ENCODE measurements at regions not wholly inside any gene's neighbourhood (a gene's known extent, or its start where the extent isn't known, plus 50 kb on each side); places are given as distances from the start of the nearest gene placed in this dataset.

GRCh38 chr10:93250010-93250409, 176.3 kb downstream of the CYP26A1 start:
- TF ChIP-seq CTCF (conservative IDR thresholded peaks at IDR 0.05 in 1 of 2, IDR thresholded peaks at IDR 0.05 in 1 of 2; ENCODE audit: low read depth in 1 of 2, low read length in 2 of 2), result no peak
- no peak for TF ChIP-seq EZH2 (IDR thresholded peaks at IDR 0.05; ENCODE audit: low read length, missing control alignments)
